Left ventricle myocardium inferior (tissue), 1 donor: ENCODE measurements at regions not wholly inside any gene's neighbourhood (a gene's known extent, or its start where the extent isn't known, plus 50 kb on each side); places are given as distances from the start of the nearest gene placed in this dataset.
A peak's percentile ranks its signal among the peaks of the same experiment; 100 is the strongest.

Source experiments
- DNase-seq: peaks from one replicate; pipeline ENCODE4 v3.0.0-alpha.2; 2020
- H3K27ac ChIP-seq: fragments of 200-600 bp; replicated peaks from 2 replicates; pipeline ENCODE4 v1.8.0; 2021
- H3K27me3 ChIP-seq: fragments of 200-600 bp; 2 replicates; pipeline ENCODE4 v1.8.0; 2021; ENCODE audit warnings: low read depth
- H3K36me3 ChIP-seq: fragments of 200-600 bp; 2 replicates; pipeline ENCODE4 v1.8.0; 2021
- H3K4me1 ChIP-seq: fragments of 200-600 bp; 2 replicates; pipeline ENCODE4 v1.8.0; 2021
- H3K4me3 ChIP-seq: fragments of 200-600 bp; 2 replicates; pipeline ENCODE4 v1.8.0; 2021; ENCODE audit warnings: mild to moderate bottlenecking, moderate library complexity
- H3K9me3 ChIP-seq: fragments of 200-600 bp; replicated peaks from 2 replicates; pipeline ENCODE4 v1.8.0; 2021
- intact Hi-C: fragments of 100-400 bp; cut with micrococcal nuclease; formaldehyde crosslinking; loops from one replicate; pipeline ENCODE4 v1.11.0; 2022
- TF ChIP-seq, protein P1 (sequence below): fragments of 200-600 bp; IDR thresholded peaks from 2 replicates; pipeline ENCODE4 v1.8.0; 2021; ENCODE audit warnings: antibody characterized with exemption, mild to moderate bottlenecking, borderline replicate concordance
- donor health status: DM: no; HTN: yes; CAD: no; lungs with severe emphysema.

DNA sequence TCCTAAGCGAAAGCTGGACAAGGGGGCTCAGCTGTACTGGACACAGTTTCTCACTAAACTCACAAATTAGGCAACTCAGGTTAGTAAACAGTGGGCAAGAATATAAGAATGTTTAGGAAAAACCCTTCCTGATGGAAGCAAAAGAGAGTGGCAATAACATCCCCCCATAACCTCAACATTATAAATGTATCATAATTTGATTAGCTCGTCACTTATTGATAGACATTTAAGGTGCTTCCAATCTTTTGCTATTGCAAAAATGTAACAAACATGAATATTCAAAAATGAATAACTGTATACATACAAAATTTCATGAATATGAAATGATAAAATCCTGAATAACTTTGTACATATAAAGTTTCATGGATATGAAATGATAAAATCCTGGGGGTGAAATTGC is 415.7 kb downstream of the EPM2A start:
- intact Hi-C loops: no loop called here
- peaks cover 9% of the 10 kb centered on the region for H3K4me1 ChIP-seq
- TF ChIP-seq, protein P1, sequence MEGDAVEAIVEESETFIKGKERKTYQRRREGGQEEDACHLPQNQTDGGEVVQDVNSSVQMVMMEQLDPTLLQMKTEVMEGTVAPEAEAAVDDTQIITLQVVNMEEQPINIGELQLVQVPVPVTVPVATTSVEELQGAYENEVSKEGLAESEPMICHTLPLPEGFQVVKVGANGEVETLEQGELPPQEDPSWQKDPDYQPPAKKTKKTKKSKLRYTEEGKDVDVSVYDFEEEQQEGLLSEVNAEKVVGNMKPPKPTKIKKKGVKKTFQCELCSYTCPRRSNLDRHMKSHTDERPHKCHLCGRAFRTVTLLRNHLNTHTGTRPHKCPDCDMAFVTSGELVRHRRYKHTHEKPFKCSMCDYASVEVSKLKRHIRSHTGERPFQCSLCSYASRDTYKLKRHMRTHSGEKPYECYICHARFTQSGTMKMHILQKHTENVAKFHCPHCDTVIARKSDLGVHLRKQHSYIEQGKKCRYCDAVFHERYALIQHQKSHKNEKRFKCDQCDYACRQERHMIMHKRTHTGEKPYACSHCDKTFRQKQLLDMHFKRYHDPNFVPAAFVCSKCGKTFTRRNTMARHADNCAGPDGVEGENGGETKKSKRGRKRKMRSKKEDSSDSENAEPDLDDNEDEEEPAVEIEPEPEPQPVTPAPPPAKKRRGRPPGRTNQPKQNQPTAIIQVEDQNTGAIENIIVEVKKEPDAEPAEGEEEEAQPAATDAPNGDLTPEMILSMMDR: no peak
- H3K36me3 ChIP-seq: no peaks in the 10 kb centered on the region
- no peaks in the 10 kb centered on the region for H3K27me3 ChIP-seq
- H3K4me3 ChIP-seq: no peak overlapping the region
- DNase-seq: no peak
- H3K27ac ChIP-seq: no peak overlapping the region
- peaks cover 12% of the 10 kb centered on the region for H3K9me3 ChIP-seq

DNA sequence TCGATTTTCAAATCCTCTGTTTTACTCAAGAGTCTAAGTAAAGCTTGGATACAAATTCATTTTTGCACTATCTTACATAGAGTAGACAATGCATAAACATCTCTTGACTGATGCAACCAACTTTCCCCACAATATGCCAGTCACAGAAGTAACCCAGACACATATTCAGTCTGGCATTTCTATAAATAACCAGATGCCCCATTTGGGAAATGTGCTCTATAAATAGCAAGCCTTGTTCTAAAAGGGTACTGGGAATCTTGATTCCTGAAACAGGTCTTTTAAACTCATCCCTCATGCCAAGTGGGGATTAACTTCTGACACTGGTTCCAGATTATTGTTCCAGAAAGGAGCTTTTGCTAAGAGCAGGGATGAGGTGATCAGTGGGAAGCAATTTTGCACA is 411.7 kb downstream of the EPM2A start:
- intact Hi-C loops: no loop called here
- peak overlapping the region; percentile 61 for H3K27ac ChIP-seq
- H3K9me3 ChIP-seq: no peaks in the 10 kb centered on the region
- no peaks in the 10 kb centered on the region for H3K27me3 ChIP-seq
- DNase-seq: no peak
- TF ChIP-seq, protein P1: no peak
- no peaks in the 10 kb centered on the region for H3K36me3 ChIP-seq
- no peak overlapping the region for H3K4me3 ChIP-seq
- peaks cover 10% of the 10 kb centered on the region for H3K4me1 ChIP-seq

DNA sequence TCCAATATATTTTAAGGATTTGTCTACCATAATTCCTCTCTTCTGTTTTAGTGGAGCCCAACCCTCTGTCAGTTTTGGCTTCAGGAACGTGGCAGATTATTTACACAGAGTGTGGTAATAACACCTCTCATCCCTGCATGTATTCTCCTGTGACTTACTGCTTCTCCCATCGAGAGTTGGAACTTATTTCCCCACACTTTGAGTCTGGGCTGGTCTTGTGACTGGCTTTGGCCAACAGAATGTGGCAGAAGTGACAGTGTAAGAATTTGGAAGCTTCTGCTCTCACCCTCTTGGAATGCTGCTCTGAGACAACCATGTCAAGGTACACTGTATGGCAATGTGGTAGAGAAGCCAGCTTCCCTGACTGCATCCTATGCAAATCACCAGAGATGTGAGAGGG is 407.7 kb downstream of the EPM2A start:
- TF ChIP-seq, protein P1: no peak
- Histone ChIP-seq H3K27ac (no peak overlapping the region), H3K4me1 (peaks cover 17% of the 10 kb centered on the region), H3K36me3 (no peaks in the 10 kb centered on the region), H3K4me3 (no peak overlapping the region), H3K9me3 (no peaks in the 10 kb centered on the region), H3K27me3 (no peaks in the 10 kb centered on the region)
- no peak for DNase-seq
- intact Hi-C loops: no loop called here

DNA sequence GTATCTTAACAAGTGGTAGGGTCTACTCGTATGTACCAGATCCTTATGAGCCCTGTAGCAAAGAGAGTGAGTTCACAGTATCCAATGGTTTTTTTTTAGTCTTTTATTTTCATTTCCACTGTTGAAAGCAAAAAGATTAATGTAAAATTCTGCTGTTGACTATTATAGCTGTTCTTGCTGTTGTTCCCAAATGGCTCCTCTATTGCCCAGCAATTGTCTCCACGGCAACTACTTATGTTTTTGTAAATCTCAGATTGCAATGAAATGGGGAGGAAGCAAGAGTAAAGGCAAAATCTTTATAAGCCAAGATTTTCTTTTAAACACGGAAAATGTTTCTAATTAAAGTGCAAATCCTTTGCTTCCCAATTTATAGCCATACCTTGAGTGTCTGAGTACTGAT is 406.1 kb downstream of the EPM2A start:
- H3K27ac ChIP-seq: no peak overlapping the region
- H3K4me3 ChIP-seq: no peak overlapping the region
- no peaks in the 10 kb centered on the region for H3K9me3 ChIP-seq
- no peaks in the 10 kb centered on the region for H3K27me3 ChIP-seq
- no peaks in the 10 kb centered on the region for H3K36me3 ChIP-seq
- no peak for DNase-seq
- TF ChIP-seq, protein P1: no peak
- H3K4me1 ChIP-seq: peaks cover 11% of the 10 kb centered on the region
- intact Hi-C loops: no loop called here

DNA sequence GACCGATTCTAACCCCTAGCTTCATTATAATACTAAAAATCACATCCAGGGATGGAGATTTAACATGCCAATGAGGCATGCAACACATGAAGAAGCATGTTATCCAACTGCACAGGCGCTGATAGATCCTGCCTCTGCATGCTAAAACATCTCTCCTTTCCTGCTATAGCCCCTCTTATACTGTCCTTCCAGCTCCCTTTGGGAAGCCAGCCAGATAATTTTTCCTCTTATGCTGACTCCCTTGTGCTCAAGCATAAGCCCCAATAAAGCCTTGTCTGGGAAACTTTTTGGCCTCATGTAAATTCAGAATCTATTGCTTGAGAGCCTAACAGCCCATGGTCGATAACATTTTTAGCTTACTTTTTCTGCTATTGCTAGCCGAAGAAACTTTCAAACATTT is 404.3 kb downstream of the EPM2A start:
- Histone ChIP-seq H3K9me3 (no peaks in the 10 kb centered on the region), H3K36me3 (no peaks in the 10 kb centered on the region), H3K27me3 (no peaks in the 10 kb centered on the region), H3K4me1 (peaks cover 7% of the 10 kb centered on the region), H3K27ac (no peak overlapping the region), H3K4me3 (no peak overlapping the region)
- DNase-seq: no peak
- intact Hi-C loops: no loop called here
- TF ChIP-seq, protein P1: no peak

DNA sequence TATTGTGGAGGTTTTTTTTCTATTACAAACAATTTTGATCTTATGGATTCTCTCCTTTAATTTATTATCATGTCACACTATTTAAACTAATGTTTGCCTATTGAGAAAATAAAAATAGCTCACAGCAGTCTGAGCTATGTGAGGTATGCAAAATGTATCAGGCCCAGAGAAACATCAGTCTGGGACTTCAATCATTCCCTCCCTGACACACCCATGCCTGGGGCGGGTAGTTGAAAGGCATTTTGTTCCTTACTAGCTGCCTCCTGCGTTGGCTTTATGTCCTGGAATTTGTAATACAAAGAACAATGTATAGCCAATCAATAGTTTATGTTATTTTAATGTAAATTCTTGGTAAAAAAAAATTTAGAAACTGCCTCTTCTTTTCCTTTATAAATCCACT is 403.3 kb downstream of the EPM2A start:
- TF ChIP-seq, protein P1: no peak

More for the DNA sequence above, 403.3 kb downstream of the EPM2A start:
- intact Hi-C loops: no loop called here
- Histone ChIP-seq H3K9me3 (no peaks in the 10 kb centered on the region), H3K27ac (no peak overlapping the region), H3K4me1 (peaks cover 7% of the 10 kb centered on the region), H3K4me3 (no peak overlapping the region), H3K27me3 (no peaks in the 10 kb centered on the region), H3K36me3 (no peaks in the 10 kb centered on the region)
- DNase-seq: no peak
